Sigmoid colon (tissue), 4 donors: ENCODE measurements at regions not wholly inside any gene's neighbourhood (a gene's known extent, or its start where the extent isn't known, plus 50 kb on each side); places are given as distances from the start of the nearest gene placed in this dataset.

Experiments used
- CTCF ChIP-seq, 4 experiments: fragments of 450-650 bp in 3 of 4; fragments of 200-600 bp in 1 of 4; IDR thresholded peaks; one replicate each; pipeline ENCODE4 v1.5.1; 2016 to 2019; ENCODE audit warnings: antibody characterized with exemption in 4 of 4, mild to moderate bottlenecking in 3 of 4, moderate library complexity in 2 of 4
- POLR2A ChIP-seq, 2 donors: fragments of 450-650 bp; IDR thresholded peaks; one replicate each; pipeline ENCODE4 v1.6.1; 2016; ENCODE audit warnings: antibody characterized with exemption in 2 of 2, mild to moderate bottlenecking in 2 of 2, moderate library complexity in 2 of 2
- POLR2AphosphoS5 ChIP-seq, 4 donors: sonication (generic); formaldehyde crosslinking; IDR thresholded peaks; one replicate each; pipeline ENCODE4 v1.6.1; 2017; ENCODE audit warnings: antibody characterized with exemption in 4 of 4

GRCh38 chr6:79775222-79775621 lies 144.1 kb downstream of the SH3BGRL2 start:
- TF ChIP-seq CTCF (IDR thresholded peaks at IDR 0.05) (no peak), POLR2A (IDR thresholded peaks at IDR 0.05) (no peak), POLR2AphosphoS5 (IDR thresholded peaks at IDR 0.05) (no peak)
